NCI-H128 (cell line): ENCODE measurements at regions not wholly inside any gene's neighbourhood (a gene's known extent, or its start where the extent isn't known, plus 50 kb on each side); places are given as distances from the start of the nearest gene placed in this dataset.

Experiments
- DNase-seq: peaks from one replicate; lab custom pipeline; 2025; ENCODE audit not compliant: unreplicated experiment; lab: John Stamatoyannopoulos, UW

DNA sequence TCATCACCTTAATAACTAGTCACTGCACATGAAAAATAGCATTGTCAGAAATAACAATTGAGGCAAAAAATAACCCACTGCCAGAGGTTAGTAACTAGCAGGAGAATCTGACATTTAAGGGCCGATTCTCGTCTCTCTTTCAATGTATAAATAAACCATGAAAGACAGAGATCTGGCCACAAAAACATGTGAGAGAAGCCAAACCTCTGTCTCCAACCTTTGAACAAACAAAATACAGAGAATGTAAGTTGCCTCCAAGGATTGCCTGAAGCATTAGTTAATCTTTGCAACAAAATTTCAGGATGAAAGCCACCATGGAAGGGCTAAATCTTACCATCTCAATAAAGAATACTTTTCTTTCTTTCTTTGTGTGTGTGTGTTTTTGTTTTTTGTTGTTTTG is 257.4 kb upstream of the TMTC1 start:
- no peak for DNase-seq

GRCh38 chr12:30030693-30031374 is 247.1 kb upstream of the TMTC1 start:
- no peak for DNase-seq

DNA sequence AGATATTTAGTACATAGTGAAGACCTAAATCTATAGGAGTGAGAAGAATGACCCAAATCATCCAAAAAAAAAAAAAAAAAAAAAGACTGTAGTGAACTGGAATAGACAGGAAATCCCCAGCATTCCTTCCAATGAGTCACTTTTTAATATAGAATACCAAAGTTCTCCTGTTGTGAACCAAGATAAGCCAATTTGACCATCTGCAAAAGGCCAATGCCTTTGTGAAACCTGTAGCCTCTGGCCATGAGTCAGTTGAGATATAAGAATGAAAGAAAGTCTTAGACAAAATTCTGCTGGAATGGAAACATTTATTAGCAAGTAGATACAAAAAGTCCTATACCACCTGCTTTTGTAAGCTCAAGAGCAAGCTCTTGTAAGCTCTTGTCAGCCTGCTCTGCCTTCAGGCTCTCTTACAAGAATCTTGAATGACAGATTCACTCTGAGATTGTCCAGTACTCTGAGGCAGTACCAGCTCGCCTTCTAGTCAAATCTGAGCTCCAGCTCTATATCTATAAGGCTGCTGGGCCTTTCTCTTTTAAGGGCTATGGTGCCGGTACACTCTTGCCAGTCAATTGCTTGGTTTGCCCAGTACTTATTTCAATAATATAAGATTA is 243.0 kb upstream of the TMTC1 start:
- no peak for DNase-seq

GRCh38 chr12:30025317-30025716 is 241.6 kb upstream of the TMTC1 start:
- DNase-seq, result no peak

DNA sequence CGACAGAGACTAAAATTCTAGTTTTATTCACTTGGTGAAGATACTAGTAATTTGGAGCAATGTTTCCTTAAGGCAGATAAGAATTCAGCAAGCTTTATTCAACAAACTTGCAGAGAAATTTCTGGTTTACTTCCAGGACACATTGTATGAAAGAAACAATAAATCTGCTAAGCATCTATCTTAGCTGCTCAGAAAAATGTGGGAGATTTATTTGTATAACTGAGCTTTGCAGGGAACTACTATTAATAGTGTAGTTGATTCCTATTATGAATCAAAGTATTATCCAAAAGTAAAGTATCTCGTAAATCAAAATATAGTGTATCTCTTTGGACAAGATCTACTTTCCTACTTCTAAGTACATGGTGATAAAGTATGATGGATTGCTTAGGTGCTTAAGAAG is 239.4 kb upstream of the TMTC1 start:
- DNase-seq, result no peak

DNA sequence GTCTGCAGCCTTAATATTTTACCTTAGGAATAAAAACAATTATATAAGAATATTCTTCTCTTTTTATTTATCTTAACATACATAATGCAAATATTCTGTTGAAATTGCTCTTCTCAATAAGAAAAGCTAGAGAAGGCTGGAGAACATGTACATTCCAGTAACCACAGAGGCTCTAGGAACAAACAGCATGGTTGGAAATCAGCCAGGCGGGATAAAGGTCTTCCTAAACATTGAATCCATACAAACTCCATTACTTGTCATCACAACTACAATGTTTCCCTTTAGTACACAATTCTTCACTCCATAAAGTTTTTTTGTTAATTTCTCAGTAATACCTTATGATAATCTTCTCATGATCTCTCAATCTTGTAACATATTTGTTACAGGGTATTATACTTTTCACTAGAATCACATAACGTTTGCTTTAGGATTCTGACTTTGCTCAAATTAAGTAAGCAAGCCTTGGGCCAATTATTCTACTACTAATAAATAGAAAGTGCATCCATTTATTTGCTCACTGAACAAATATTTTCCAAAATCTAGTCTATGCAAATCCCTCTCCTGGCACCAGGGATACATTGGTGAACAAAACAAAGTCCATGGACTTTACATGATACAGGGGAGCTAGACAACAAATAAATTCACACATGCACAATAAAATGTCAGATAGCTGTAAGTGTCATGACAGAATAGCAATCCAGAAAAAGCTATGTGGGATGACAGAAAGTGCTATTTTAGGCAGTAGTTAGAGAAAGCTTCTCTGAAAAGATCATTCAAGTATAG is 237.5 kb upstream of the TMTC1 start:
- no peak for DNase-seq

DNA sequence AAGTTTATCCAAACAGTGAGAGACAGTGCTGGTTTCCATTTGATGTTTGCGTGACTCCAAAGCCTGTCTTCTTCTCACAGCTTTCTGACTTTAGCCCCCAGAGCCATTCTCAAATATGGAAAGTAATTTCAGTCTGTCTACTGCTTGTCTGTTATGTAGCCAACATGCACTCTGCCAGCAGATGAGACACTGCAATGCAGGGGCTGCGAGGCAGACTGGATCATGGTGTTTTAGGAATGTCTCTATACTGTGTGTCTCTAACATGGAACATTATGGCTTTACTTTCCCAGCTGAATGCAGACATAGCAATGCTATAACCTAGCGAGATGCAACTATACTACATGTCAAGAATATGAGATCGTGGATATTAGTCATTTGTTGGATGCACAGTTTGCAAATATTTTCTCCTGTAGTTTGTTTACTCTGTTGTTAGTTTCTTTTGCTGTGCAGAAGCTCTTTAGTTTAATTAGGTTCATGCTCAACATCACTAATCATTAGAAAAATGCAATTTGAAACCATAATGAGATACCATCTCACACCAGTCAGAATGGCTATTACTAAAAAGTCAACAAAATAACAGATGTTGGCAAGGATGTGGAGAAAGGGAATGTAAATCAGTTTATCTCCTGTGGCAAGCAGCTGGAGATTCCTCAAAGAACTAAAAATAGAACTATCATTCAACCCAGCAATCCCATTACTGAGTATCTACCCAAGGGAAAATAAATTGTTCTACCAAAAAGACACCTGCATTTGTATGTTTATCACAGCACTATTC is 235.8 kb upstream of the TMTC1 start:
- no peak for DNase-seq

DNA sequence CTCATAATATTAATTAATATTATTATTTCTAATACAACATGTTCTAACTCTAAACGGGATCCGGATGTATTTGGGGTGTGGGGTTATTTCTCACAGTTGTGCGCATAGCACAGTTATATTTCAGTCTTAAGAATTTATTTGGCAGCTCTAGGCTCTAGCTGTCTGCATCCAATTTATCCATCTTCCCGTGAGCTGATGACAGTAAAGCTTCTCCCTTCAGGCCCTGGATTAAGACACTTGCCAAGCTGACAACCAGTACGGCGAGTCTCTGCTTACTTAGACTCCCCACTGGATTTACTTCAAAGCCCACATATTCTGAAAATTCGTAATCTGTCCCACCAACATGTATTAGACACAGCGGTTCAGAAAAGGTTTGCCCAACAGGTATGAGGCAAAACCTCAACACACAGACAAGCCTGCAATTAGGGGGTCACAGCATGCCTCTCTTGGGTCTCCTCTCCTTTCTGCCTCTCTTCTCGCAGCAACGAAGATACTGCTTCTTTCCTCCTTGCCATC is 232.9 kb upstream of the TMTC1 start:
- no peak for DNase-seq

- DNase-seq, result no peak
Measured at GRCh38 chr12:30015631-30016337, 232.0 kb upstream of the TMTC1 start.

DNA sequence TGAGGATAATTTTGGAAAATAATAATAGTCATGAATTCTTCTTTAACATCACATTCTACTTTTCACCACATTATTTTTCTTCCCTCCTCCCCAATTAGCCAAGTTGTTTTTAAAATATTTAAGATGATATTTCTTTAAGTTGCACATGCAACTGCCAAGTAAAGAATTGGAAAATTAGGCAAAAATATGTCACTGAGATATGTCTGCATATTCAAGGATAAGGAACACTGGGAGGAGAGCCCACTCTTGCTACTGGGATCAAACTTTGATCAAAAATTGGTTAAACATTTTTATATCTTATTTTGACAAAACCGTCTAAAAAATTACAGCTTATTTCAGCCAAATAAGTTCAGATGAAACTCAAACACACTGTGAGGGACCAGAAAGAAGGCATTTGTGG is 231.2 kb upstream of the TMTC1 start:
- no peak for DNase-seq

GRCh38 chr12:30012816-30013450 is 229.2 kb upstream of the TMTC1 start:
- no peak for DNase-seq

GRCh38 chr12:30010071-30011052 is 226.6 kb upstream of the TMTC1 start:
- no peak for DNase-seq

- DNase-seq, result no peak
Measured at GRCh38 chr12:30006021-30006420, 222.3 kb upstream of the TMTC1 start.

- DNase-seq, result no peak
Measured at GRCh38 chr12:30003321-30003720, 219.6 kb upstream of the TMTC1 start.

- DNase-seq, result no peak
Measured at GRCh38 chr12:30002677-30003076, 218.9 kb upstream of the TMTC1 start.

DNA sequence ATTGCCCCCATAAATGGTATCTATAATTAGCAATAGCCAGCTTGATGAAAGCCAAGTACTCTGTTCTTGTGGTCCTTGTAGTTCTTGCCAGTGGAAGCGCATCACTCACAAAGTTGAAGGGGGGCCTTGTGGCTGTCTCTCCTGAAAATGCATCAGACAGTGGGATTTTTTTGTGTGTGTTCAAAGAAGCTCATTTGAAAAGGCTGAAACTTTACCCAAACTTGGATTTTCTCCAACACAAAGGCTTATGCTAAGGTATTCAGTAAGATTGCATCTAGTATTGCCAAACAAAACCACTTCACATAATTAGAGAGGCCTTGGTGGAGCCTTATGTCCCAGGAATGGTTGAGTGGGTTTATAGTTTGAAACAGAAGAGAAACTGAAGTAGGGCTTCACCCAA is 216.7 kb upstream of the TMTC1 start:
- peak; percentile 14 for DNase-seq

DNA sequence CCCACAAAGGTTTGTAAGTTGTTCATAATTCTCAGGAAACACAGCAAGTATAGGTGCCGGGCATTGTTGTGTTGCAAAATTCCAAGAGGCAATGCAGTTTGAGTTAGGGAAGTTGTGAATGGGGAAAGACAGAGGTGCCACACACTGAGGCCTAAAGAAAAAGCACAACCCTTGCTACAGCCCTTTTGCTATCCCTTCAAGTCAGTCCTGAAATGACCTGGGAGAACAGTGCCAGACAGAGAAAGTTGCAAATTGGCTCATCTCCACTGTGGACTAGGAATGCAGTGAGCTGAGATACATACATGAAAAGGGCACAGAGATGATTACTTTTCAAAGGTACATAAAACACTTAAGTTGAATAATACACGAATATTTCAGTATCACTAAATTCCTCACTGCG is 213.3 kb upstream of the TMTC1 start:
- no peak for DNase-seq

GRCh38 chr12:29992366-29992765 is 208.6 kb upstream of the TMTC1 start:
- no peak for DNase-seq

DNA sequence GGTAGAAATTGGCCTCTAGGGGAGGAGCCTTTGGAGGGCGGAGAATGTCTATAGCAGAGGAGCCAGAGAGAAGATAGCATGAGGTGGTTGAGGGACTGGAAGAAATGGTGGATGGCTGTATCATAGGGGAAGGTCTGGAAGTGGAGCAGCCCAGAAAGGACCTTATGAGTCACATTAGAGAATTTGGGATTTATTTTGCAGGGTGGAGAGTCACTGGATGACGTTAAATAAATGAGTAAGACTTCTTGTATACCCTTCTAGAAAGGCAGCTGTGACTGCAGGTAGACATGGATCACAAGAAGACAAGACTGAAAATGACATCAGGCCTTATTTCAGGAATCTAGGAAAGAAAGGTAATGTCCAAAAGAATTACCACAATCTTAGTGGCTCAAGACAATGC is 208.2 kb upstream of the TMTC1 start:
- no peak for DNase-seq
